SK-N-SH (cell line): ENCODE measurements at regions not wholly inside any gene's neighbourhood (a gene's known extent, or its start where the extent isn't known, plus 50 kb on each side); places are given as distances from the start of the nearest gene placed in this dataset.

Experiments
- CTCF ChIA-PET: fragments of 300-600, 350-600 bp; formaldehyde crosslinking; extraction: SDS; loops from one replicate; lab custom pipeline; 2021; lab: Yijun Ruan, JAX
- POLR2A ChIA-PET: fragments of 350-600 bp; sonication (Branson Sonifier 250); formaldehyde crosslinking; extraction: SDS; loops from one replicate; lab custom pipeline; 2020; ENCODE audit warnings: antibody characterized with exemption, inconsistent platforms; lab: Yijun Ruan, JAX
- DNase-seq: peaks from one replicate; pipeline ENCODE4 v3.0.0; 2012
- H2AFZ ChIP-seq: fragments of 200-600 bp; sonication (generic); 2 replicates; pipeline ENCODE4 v1.8.1; 2016; ENCODE audit warnings: antibody characterized with exemption, mild to moderate bottlenecking, low read depth
- H3F3A ChIP-seq: fragments of 200-600 bp; sonication (generic); replicated peaks from 2 replicates; pipeline ENCODE3; 2016; ENCODE audit warnings: antibody characterized with exemption, mild to moderate bottlenecking; ENCODE audit not compliant: insufficient read depth
- H3K27ac ChIP-seq, 2 experiments: fragments of 200-500 bp in 1 of 2; fragments of 200-600 bp in 1 of 2; sonication (Bioruptor generic) in 1 of 2; sonication (generic), shearing (Covaris generic) in 1 of 2; 2 replicates each; pipeline versions ENCODE4 v1.5.1 to v1.6.1; 2014 to 2016; ENCODE audit warnings: low read depth in 2 of 2, inconsistent platforms in 1 of 2, low read length in 1 of 2, mild to moderate bottlenecking in 1 of 2, mixed read lengths in 1 of 2
- H3K27me3 ChIP-seq: fragments of 200-600 bp; sonication (generic), shearing (Covaris generic); 2 replicates; pipeline ENCODE4 v1.6.1; 2016; ENCODE audit warnings: mixed run types; ENCODE audit not compliant: insufficient read depth
- H3K36me3 ChIP-seq, 2 experiments: fragments of 200-500 bp in 1 of 2; fragments of 200-600 bp in 1 of 2; sonication (Bioruptor generic) in 1 of 2; sonication (generic) in 1 of 2; replicated peaks in 1 of 2; 2 replicates each; pipeline versions ENCODE3 to v1.5.1; 2014 to 2016; ENCODE audit warnings: low read length in 1 of 2, mild to moderate bottlenecking in 1 of 2; ENCODE audit not compliant: insufficient read depth in 2 of 2, control insufficient read depth in 1 of 2
- H3K4me1 ChIP-seq, 2 experiments: fragments of 200-500 bp in 1 of 2; fragments of 200-600 bp in 1 of 2; sonication (Bioruptor generic) in 1 of 2; sonication (generic), shearing (Covaris generic) in 1 of 2; 2 replicates each; pipeline versions ENCODE4 v1.5.1 to v1.6.1; 2014 to 2016; ENCODE audit warnings: low read depth in 1 of 2, low read length in 1 of 2, mixed run types in 1 of 2; ENCODE audit not compliant: insufficient read depth in 2 of 2, control insufficient read depth in 1 of 2
- H3K4me2 ChIP-seq: fragments of 200-600 bp; sonication (generic), shearing (Covaris generic); 2 replicates; pipeline ENCODE4 v1.6.1; 2017; ENCODE audit warnings: mixed run types
- H3K4me3 ChIP-seq, 2 experiments: fragments of 200-500 bp in 1 of 2; fragments of 200-600 bp in 1 of 2; sonication (Bioruptor generic) in 1 of 2; sonication (generic), shearing (Covaris generic) in 1 of 2; 2 replicates each; pipeline versions ENCODE4 v1.5.1 to v1.8.1; 2014 to 2016; ENCODE audit warnings: low read depth in 2 of 2, inconsistent platforms in 1 of 2, low read length in 1 of 2, mild to moderate bottlenecking in 1 of 2, mixed read lengths in 1 of 2, moderate library complexity in 1 of 2
- H3K79me2 ChIP-seq: fragments of 200-600 bp; sonication (generic); 2 replicates; pipeline ENCODE4 v1.8.1; 2017; ENCODE audit warnings: mild to moderate bottlenecking; ENCODE audit not compliant: insufficient read depth
- H3K9ac ChIP-seq: fragments of 200-600 bp; sonication (generic); 2 replicates; pipeline ENCODE4 v1.6.1; 2017; ENCODE audit warnings: mixed run types
- H3K9me2 ChIP-seq: fragments of 200-600 bp; sonication (generic); 2 replicates; pipeline ENCODE4 v1.6.1; 2017; ENCODE audit warnings: mixed run types
- H3K9me3 ChIP-seq: fragments of 200-600 bp; sonication (generic); 2 replicates; pipeline ENCODE4 v1.6.1; 2017; ENCODE audit warnings: mixed run types, mild to moderate bottlenecking, moderate library complexity
- H4K20me1 ChIP-seq: fragments of 200-600 bp; sonication (generic); 2 replicates; pipeline ENCODE4 v1.6.1; 2017; ENCODE audit warnings: mild to moderate bottlenecking, mixed run types; ENCODE audit not compliant: insufficient read depth
- ELF1 ChIP-seq: IDR thresholded peaks from 2 replicates; pipeline ENCODE4 v1.4.0; 2012
- EZH2phosphoT487 ChIP-seq: fragments of 200-600 bp; sonication (generic); IDR thresholded peaks from 2 replicates; pipeline ENCODE4 v1.6.1; 2017; ENCODE audit warnings: low read depth, mixed run types, mild to moderate bottlenecking, antibody characterized with exemption, moderate library complexity, borderline replicate concordance
- FOSL2 ChIP-seq: IDR thresholded peaks from 2 replicates; pipeline ENCODE4 v1.4.0; 2012; ENCODE audit warnings: low read depth, mild to moderate bottlenecking, moderate library complexity, borderline replicate concordance
- FOXJ3 ChIP-seq: sonication (generic); formaldehyde crosslinking; IDR thresholded peaks from 2 replicates; pipeline ENCODE4 v1.5.1; 2020; ENCODE audit warnings: mild to moderate bottlenecking, missing genetic modification reagents
- FOXM1 ChIP-seq: IDR thresholded peaks from 2 replicates; pipeline ENCODE4 v1.4.0; 2012; ENCODE audit warnings: low read depth, mild to moderate bottlenecking
- GABPA ChIP-seq: IDR thresholded peaks from 2 replicates; pipeline ENCODE4 v1.4.0; 2012; ENCODE audit warnings: low read depth, mild to moderate bottlenecking
- MEF2A ChIP-seq: IDR thresholded peaks from 2 replicates; pipeline ENCODE4 v1.4.0; 2012; ENCODE audit warnings: low read depth, borderline replicate concordance
- NFIC ChIP-seq: IDR thresholded peaks from 2 replicates; pipeline ENCODE4 v1.4.0; 2012; ENCODE audit warnings: borderline replicate concordance
- NRF1 ChIP-seq: IDR thresholded peaks from 2 replicates; pipeline ENCODE4 v1.6.1; 2012; ENCODE audit warnings: low read depth, mild to moderate bottlenecking, low read length
- POLR2AphosphoS5 ChIP-seq: IDR thresholded peaks from 2 replicates; pipeline ENCODE4 v1.6.1; 2012; ENCODE audit warnings: low read depth, low read length
- RAD21 ChIP-seq: IDR thresholded peaks from 2 replicates; pipeline ENCODE4 v1.6.1; 2012; ENCODE audit warnings: mild to moderate bottlenecking, low read length
- RCOR1 ChIP-seq: fragments of 150-350 bp; IDR thresholded peaks from 2 replicates; pipeline ENCODE4 v1.6.1; 2017; ENCODE audit warnings: antibody characterized with exemption, low read length
- SMC3 ChIP-seq: IDR thresholded peaks from 2 replicates; pipeline ENCODE4 v1.6.1; 2012; ENCODE audit warnings: low read depth, low read length, improper control_type of control experiment
- TCF12 ChIP-seq: IDR thresholded peaks from 2 replicates; pipeline ENCODE4 v1.4.0; 2012
- WGBS: methylation state at CpG from one replicate; pipeline ENCODE4 v1.1.6; 2017; ENCODE audit warnings: low lambda C conversion rate; 5-methylcytosine and 5-hydroxymethylcytosine counted together
- TF ChIP-seq, protein P1 (sequence below): IDR thresholded peaks from 2 replicates; pipeline ENCODE4 v1.4.0; 2012; ENCODE audit warnings: low read depth, borderline replicate concordance

DNA sequence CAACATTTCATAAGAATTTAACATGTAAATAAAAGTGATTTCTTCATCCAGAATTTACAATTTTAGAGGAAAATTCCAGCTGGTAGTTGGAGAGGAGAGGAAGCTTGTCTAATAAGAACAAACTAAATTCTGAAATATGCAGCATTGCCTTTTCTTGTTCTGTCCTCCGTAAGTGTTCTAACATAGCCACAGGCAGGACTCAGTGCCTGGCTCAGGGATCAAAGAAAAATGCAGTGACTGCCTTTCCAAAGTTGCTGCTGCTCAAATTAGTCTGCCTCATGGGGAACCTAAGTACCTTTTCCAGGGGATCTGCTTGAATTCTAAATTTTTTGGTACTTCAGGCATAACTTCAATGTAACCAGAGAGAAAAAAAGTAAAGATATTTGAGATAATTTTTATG is 713.0 kb upstream of the CADM2 start:
- H3K79me2 ChIP-seq: no peaks in the 10 kb centered on the region
- no peak overlapping the region for H3K4me3 ChIP-seq
- H3K4me2 ChIP-seq: no peak overlapping the region
- no peaks in the 10 kb centered on the region for H4K20me1 ChIP-seq
- DNase-seq: no peak
- no peaks in the 10 kb centered on the region for H3K9me2 ChIP-seq
- TF ChIP-seq GABPA (no peak), EZH2phosphoT487 (no peak), FOSL2 (no peak)
- H3K9ac ChIP-seq: no peak overlapping the region
- H3K27me3 ChIP-seq: peaks cover 6% of the 10 kb centered on the region; the same call in 1 of the 2 replicates
- H3K4me1 ChIP-seq: no peaks in the 10 kb centered on the region
- no peak overlapping the region for H3K27ac ChIP-seq
- no peak overlapping the region for H2AFZ ChIP-seq
- 42% methylated on average over 1 of the region's 1 CpG for WGBS
- POLR2A ChIA-PET: no interaction called here
- no peaks in the 10 kb centered on the region for H3F3A ChIP-seq
- CTCF ChIA-PET: no interaction called here
- H3K36me3 ChIP-seq: no peaks in the 10 kb centered on the region
- peaks cover 4% of the 10 kb centered on the region; the same call in 1 of the 2 replicates for H3K9me3 ChIP-seq

DNA sequence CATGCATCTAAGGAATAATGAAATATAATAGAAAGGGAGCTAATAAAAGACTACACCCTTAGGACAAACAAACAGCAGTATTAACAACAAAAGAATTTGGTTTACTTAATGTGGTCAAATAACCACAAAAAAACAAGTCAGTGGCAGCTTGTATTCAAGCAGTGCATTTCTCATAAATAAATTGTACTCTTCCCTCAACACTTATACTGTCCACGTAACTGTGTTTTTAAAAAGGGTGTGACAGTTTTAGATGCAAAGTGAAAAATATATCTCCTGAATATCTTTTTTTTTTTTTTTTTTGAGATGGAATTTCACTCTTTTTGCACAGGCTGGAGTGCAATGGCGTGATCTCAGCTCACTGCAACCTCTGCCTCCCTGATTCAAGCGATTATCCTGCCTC is 698.2 kb upstream of the CADM2 start:
- no peaks in the 10 kb centered on the region for H3K36me3 ChIP-seq
- H3K27me3 ChIP-seq: no peaks in the 10 kb centered on the region
- no peak for TF ChIP-seq NFIC
- TF ChIP-seq FOXJ3 (CRISPR knock-in tag): no peak
- no peak for TF ChIP-seq SMC3
- H3K27ac ChIP-seq: no peak overlapping the region
- no peaks in the 10 kb centered on the region for H3K9me2 ChIP-seq
- no peak for DNase-seq
- H3K9ac ChIP-seq: no peak overlapping the region
- ChIA-PET POLR2A (no interaction called here), CTCF (no interaction called here)
- H2AFZ ChIP-seq: no peak overlapping the region
- no peak overlapping the region for H3K4me3 ChIP-seq
- H3K79me2 ChIP-seq: no peaks in the 10 kb centered on the region
- 3% methylated on average over 3 of the region's 3 CpGs for WGBS
- no peaks in the 10 kb centered on the region for H3K4me1 ChIP-seq
- H3K9me3 ChIP-seq: no peaks in the 10 kb centered on the region
- H3F3A ChIP-seq: no peaks in the 10 kb centered on the region
- H3K4me2 ChIP-seq: no peak overlapping the region
- no peaks in the 10 kb centered on the region for H4K20me1 ChIP-seq

DNA sequence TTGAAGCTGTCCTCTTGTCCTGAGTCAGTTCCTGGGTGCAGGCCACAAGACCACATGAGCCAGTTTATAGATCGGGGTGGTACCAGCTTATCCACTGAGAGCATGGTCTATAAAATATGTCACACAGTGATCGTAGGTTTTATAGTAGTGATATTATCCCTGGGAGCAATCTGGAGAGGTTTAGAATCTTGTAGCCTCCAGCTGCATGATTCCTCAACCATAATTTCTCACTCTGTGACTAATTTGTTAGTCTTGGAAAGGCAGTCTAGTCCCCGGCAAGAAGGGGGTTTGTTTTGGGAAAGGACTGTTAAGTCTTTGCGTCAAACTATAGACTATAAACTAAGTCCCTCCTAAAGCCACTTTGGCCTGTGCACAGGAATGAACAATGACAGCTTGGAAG is 693.0 kb upstream of the CADM2 start:
- POLR2A ChIA-PET: no interaction called here
- Histone ChIP-seq H3F3A (no peaks in the 10 kb centered on the region), H3K4me2 (no peak overlapping the region)
- TF ChIP-seq POLR2AphosphoS5 (no peak), MEF2A (no peak), NRF1 (no peak), RCOR1 (no peak), ELF1 (no peak), RAD21 (no peak), FOXM1 (no peak), TCF12 (no peak), SMC3 (no peak)
- TF ChIP-seq, protein P1, sequence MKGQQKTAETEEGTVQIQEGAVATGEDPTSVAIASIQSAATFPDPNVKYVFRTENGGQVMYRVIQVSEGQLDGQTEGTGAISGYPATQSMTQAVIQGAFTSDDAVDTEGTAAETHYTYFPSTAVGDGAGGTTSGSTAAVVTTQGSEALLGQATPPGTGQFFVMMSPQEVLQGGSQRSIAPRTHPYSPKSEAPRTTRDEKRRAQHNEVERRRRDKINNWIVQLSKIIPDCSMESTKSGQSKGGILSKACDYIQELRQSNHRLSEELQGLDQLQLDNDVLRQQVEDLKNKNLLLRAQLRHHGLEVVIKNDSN: no peak
- TF ChIP-seq, all 33 proteins: peak for 0
- Histone ChIP-seq H3K36me3 (no peaks in the 10 kb centered on the region), H3K9me2 (no peaks in the 10 kb centered on the region), H3K9ac (no peak overlapping the region), H3K9me3 (no peaks in the 10 kb centered on the region), H3K27me3 (no peaks in the 10 kb centered on the region), H3K4me3 (no peak overlapping the region), H2AFZ (no peak overlapping the region), H4K20me1 (no peaks in the 10 kb centered on the region), H3K4me1 (no peaks in the 10 kb centered on the region), H3K27ac (no peak overlapping the region), H3K79me2 (no peaks in the 10 kb centered on the region)
- 19% methylated on average over 4 of the region's 4 CpGs for WGBS
- CTCF ChIA-PET: no interaction called here
- DNase-seq: no peak
